SKM-1 treated with dmso at 0.1 percent for 144 hours (cell line): ENCODE measurements at regions not wholly inside any gene's neighbourhood (a gene's known extent, or its start where the extent isn't known, plus 50 kb on each side); places are given as distances from the start of the nearest gene placed in this dataset.
"Not testable (repeated sequence)": the region's sequence is repeated elsewhere in the genome, so short reads cannot be mapped to it uniquely, and the experiment has no call there.

Source experiments
- DNase-seq: peaks from one replicate; lab custom pipeline; 2025; ENCODE audit not compliant: unreplicated experiment; lab: John Stamatoyannopoulos, UW

GRCh38 chr13:71017607-71018006 lies 849.4 kb downstream of the DACH1 start:
- DNase-seq, result no peak

- DNase-seq, result no peak
Observed at GRCh38 chr13:71015516-71015915, 851.5 kb downstream of the DACH1 start.

- DNase-seq, result no peak
Observed at GRCh38 chr13:71015021-71015420, 852.0 kb downstream of the DACH1 start.

GRCh38 chr13:71005919-71006318 lies 861.1 kb downstream of the DACH1 start:
- no peak for DNase-seq

- DNase-seq, result no peak
Observed at GRCh38 chr13:70995338-70995737, 871.7 kb downstream of the DACH1 start.

GRCh38 chr13:70994191-70994590 lies 872.8 kb downstream of the DACH1 start:
- no peak for DNase-seq

GRCh38 chr13:70987043-70987442 lies 878.8 kb upstream of the KLHL1 start:
- DNase-seq, result no peak

- DNase-seq, result no peak
Observed at GRCh38 chr13:70985371-70985770, 877.1 kb upstream of the KLHL1 start.

GRCh38 chr13:70981219-70981618 lies 873.0 kb upstream of the KLHL1 start:
- not testable (repeated sequence) for DNase-seq

GRCh38 chr13:70969321-70969720 lies 861.1 kb upstream of the KLHL1 start:
- DNase-seq, result no peak

- DNase-seq, result no peak
Observed at GRCh38 chr13:70967564-70967963, 859.3 kb upstream of the KLHL1 start.

GRCh38 chr13:70964874-70965273 lies 856.6 kb upstream of the KLHL1 start:
- peak; percentile 26 for DNase-seq

- DNase-seq, result no peak
Observed at GRCh38 chr13:70964124-70964523, 855.9 kb upstream of the KLHL1 start.

GRCh38 chr13:70960841-70961443 lies 852.7 kb upstream of the KLHL1 start:
- DNase-seq, result peak; percentile 24

- DNase-seq, result no peak
Observed at GRCh38 chr13:70959035-70959775, 851.0 kb upstream of the KLHL1 start.

GRCh38 chr13:70955887-70956286 lies 847.6 kb upstream of the KLHL1 start:
- no peak for DNase-seq

- DNase-seq, result no peak
Observed at GRCh38 chr13:70950664-70951063, 842.4 kb upstream of the KLHL1 start.

GRCh38 chr13:70945506-70945905 lies 837.3 kb upstream of the KLHL1 start:
- no peak for DNase-seq

- no peak for DNase-seq
Observed at GRCh38 chr13:70941454-70941853, 833.2 kb upstream of the KLHL1 start.

- DNase-seq, result no peak
Observed at GRCh38 chr13:70938462-70938861, 830.2 kb upstream of the KLHL1 start.

- DNase-seq, result no peak
Observed at GRCh38 chr13:70932511-70932910, 824.3 kb upstream of the KLHL1 start.

- DNase-seq, result no peak
Observed at GRCh38 chr13:70923863-70924752, 815.9 kb upstream of the KLHL1 start.
